ENCODE measurements at regions not wholly inside any gene's neighbourhood (a gene's known extent, or its start where the extent isn't known, plus 50 kb on each side); places are given as distances from the start of the nearest gene placed in this dataset.
"Not testable (repeated sequence)": the region's sequence is repeated elsewhere in the genome, so short reads cannot be mapped to it uniquely, and the experiment has no call there.

DNA sequence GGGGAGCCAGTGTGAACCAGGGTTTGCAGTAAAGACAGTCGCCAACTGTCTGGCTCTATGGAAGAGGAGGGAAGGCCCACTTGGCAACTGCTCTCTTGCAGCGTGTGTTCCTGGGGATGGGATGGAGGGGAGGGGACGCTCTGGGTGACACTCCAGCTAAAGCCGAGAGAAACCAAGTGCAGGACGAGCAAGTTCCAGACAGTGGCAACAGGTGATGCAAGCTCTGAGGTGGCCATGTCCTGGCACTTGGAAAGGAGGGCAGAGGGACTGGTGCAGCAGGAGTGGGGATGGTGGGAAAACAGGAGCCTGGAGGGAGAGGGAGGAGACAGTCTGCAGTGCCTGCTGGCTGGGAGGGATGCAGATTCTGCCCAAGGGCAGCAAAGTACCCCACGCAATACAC lies 127.0 kb upstream of the ALDH3B2 start:
- not testable (repeated sequence) for TF ChIP-seq POLR2A, EP300 (IDR thresholded peaks at IDR 0.05)
- TF ChIP-seq, protein P1, sequence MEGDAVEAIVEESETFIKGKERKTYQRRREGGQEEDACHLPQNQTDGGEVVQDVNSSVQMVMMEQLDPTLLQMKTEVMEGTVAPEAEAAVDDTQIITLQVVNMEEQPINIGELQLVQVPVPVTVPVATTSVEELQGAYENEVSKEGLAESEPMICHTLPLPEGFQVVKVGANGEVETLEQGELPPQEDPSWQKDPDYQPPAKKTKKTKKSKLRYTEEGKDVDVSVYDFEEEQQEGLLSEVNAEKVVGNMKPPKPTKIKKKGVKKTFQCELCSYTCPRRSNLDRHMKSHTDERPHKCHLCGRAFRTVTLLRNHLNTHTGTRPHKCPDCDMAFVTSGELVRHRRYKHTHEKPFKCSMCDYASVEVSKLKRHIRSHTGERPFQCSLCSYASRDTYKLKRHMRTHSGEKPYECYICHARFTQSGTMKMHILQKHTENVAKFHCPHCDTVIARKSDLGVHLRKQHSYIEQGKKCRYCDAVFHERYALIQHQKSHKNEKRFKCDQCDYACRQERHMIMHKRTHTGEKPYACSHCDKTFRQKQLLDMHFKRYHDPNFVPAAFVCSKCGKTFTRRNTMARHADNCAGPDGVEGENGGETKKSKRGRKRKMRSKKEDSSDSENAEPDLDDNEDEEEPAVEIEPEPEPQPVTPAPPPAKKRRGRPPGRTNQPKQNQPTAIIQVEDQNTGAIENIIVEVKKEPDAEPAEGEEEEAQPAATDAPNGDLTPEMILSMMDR (IDR thresholded peaks at IDR 0.05): not testable (repeated sequence)
